H9 (cell line): ENCODE measurements at regions not wholly inside any gene's neighbourhood (a gene's known extent, or its start where the extent isn't known, plus 50 kb on each side); places are given as distances from the start of the nearest gene placed in this dataset.

ENCODE experiments used
- DNase-seq: peaks from one replicate; pipeline ENCODE4 v3.0.0-alpha.2; 2017
- H2AFZ ChIP-seq: one replicate; pipeline ENCODE4 v1.6.1; 2013; ENCODE audit warnings: mild to moderate bottlenecking, low read length, control low read depth, moderate library complexity
- H2AK5ac ChIP-seq: 2 replicates; pipeline ENCODE4 v1.6.1; 2013; ENCODE audit warnings: low read length, control low read depth, mixed read lengths; ENCODE audit not compliant: insufficient read length
- H2BK120ac ChIP-seq: one replicate; pipeline ENCODE4 v1.6.1; 2013; ENCODE audit warnings: low read depth, mild to moderate bottlenecking, low read length, control low read depth, inconsistent platforms; ENCODE audit not compliant: poor library complexity, severe bottlenecking
- H2BK12ac ChIP-seq: 2 replicates; pipeline ENCODE4 v1.6.1; 2013; ENCODE audit warnings: low read length, control low read depth, mixed read lengths, low read depth; ENCODE audit not compliant: insufficient read length
- H2BK15ac ChIP-seq: 2 replicates; pipeline ENCODE4 v1.6.1; 2013; ENCODE audit warnings: low read depth, low read length, control low read depth
- H2BK20ac ChIP-seq: one replicate; pipeline ENCODE4 v1.6.1; 2013; ENCODE audit warnings: low read depth, mild to moderate bottlenecking, low read length, control low read depth, inconsistent platforms; ENCODE audit not compliant: poor library complexity, severe bottlenecking
- H2BK5ac ChIP-seq: 2 replicates; pipeline ENCODE4 v1.6.1; 2013; ENCODE audit warnings: low read length, control low read depth, mixed read lengths; ENCODE audit not compliant: insufficient read length
- H3K14ac ChIP-seq: 2 replicates; pipeline ENCODE4 v1.6.1; 2013; ENCODE audit warnings: low read length, control low read depth; ENCODE audit not compliant: insufficient read depth
- H3K18ac ChIP-seq: 2 replicates; pipeline ENCODE4 v1.6.1; 2013; ENCODE audit warnings: low read depth, mild to moderate bottlenecking, mixed read lengths, low read length, control low read depth; ENCODE audit not compliant: insufficient read length
- H3K23ac ChIP-seq: 2 replicates; pipeline ENCODE4 v1.6.1; 2013; ENCODE audit warnings: low read length, control low read depth, mixed read lengths, low read depth; ENCODE audit not compliant: insufficient read length
- H3K23me2 ChIP-seq: 2 replicates; pipeline ENCODE4 v1.6.1; 2013; ENCODE audit warnings: low read depth, mild to moderate bottlenecking, mixed read lengths, low read length, control low read depth; ENCODE audit not compliant: insufficient read length, poor library complexity, severe bottlenecking
- H3K27ac ChIP-seq: 2 replicates; pipeline ENCODE4 v1.5.1; 2013; ENCODE audit warnings: low read length, control low read depth, mixed read lengths, low read depth; ENCODE audit not compliant: insufficient read length
- H3K27me3 ChIP-seq: 2 replicates; pipeline ENCODE4 v1.6.1; 2013; ENCODE audit warnings: low read length, control low read depth, inconsistent platforms; ENCODE audit not compliant: insufficient read depth
- H3K4ac ChIP-seq: 2 replicates; pipeline ENCODE4 v1.6.1; 2013; ENCODE audit warnings: low read depth, mild to moderate bottlenecking, control low read depth, inconsistent platforms, low read length, moderate library complexity
- H3K4me1 ChIP-seq: 2 replicates; pipeline ENCODE4 v1.6.1; 2013; ENCODE audit warnings: low read length, control low read depth, inconsistent platforms; ENCODE audit not compliant: insufficient read depth
- H3K4me2 ChIP-seq: 2 replicates; pipeline ENCODE4 v1.6.1; 2013; ENCODE audit warnings: low read length, control low read depth, mixed read lengths; ENCODE audit not compliant: insufficient read length, insufficient read depth
- H3K56ac ChIP-seq: 2 replicates; pipeline ENCODE4 v1.6.1; 2013; ENCODE audit warnings: low read depth, mild to moderate bottlenecking, mixed read lengths, low read length, control low read depth; ENCODE audit not compliant: insufficient read length
- H3K79me1 ChIP-seq: 2 replicates; pipeline ENCODE4 v1.6.1; 2013; ENCODE audit warnings: low read depth, mild to moderate bottlenecking, moderate library complexity, low read length, control low read depth, inconsistent platforms; ENCODE audit not compliant: insufficient read depth, poor library complexity, severe bottlenecking
- H3K79me2 ChIP-seq: 2 replicates; pipeline ENCODE4 v1.6.1; 2013; ENCODE audit warnings: low read length, control low read depth, inconsistent platforms; ENCODE audit not compliant: insufficient read depth
- H3K9ac ChIP-seq: 2 replicates; pipeline ENCODE4 v1.6.1; 2013; ENCODE audit warnings: low read length, control low read depth, mixed read lengths; ENCODE audit not compliant: insufficient read length; ENCODE audit errors: extremely low read depth
- H3K9me3 ChIP-seq: one replicate; pipeline ENCODE4 v1.6.1; 2013; ENCODE audit warnings: low read depth, low read length, inconsistent platforms; ENCODE audit not compliant: control insufficient read depth
- H3T11ph ChIP-seq: one replicate; pipeline ENCODE4 v1.6.1; 2013; ENCODE audit warnings: mild to moderate bottlenecking, low read length, control low read depth, inconsistent platforms
- H4K20me1 ChIP-seq: one replicate; pipeline ENCODE4 v1.6.1; 2013; ENCODE audit not compliant: control insufficient read depth, insufficient read length, insufficient read depth
- H4K5ac ChIP-seq: 2 replicates; pipeline ENCODE4 v1.6.1; 2013; ENCODE audit warnings: low read depth, mild to moderate bottlenecking, mixed read lengths, low read length, control low read depth; ENCODE audit not compliant: insufficient read length
- H4K8ac ChIP-seq: replicated peaks from 2 replicates; pipeline ENCODE4 v1.6.1; 2013; ENCODE audit warnings: low read length, control low read depth, mixed read lengths, low read depth; ENCODE audit not compliant: insufficient read length
- H4K91ac ChIP-seq: 2 replicates; pipeline ENCODE4 v1.6.1; 2013; ENCODE audit warnings: low read depth, mild to moderate bottlenecking, moderate library complexity, mixed read lengths, low read length, control low read depth; ENCODE audit not compliant: insufficient read length
- H3K27ac Mint-ChIP-seq, 3 experiments: 2 replicates in 2 of 3; 3 replicates in 1 of 3; pipeline ENCODE4 v1.8.0; 2020 to 2021; ENCODE audit warnings: mixed read lengths in 3 of 3, mild to moderate bottlenecking in 1 of 3, moderate library complexity in 1 of 3
- H3K27me3 Mint-ChIP-seq: 2 replicates; pipeline ENCODE4 v1.8.0; 2021; ENCODE audit warnings: low read depth, mild to moderate bottlenecking, moderate library complexity, mixed read lengths
- H3K36me3 Mint-ChIP-seq, 3 experiments: 2 replicates in 2 of 3; 3 replicates in 1 of 3; pipeline ENCODE4 v1.8.0; 2020 to 2021; ENCODE audit warnings: low read depth in 3 of 3, mixed read lengths in 3 of 3; ENCODE audit not compliant: insufficient read depth in 1 of 3
- H3K4me1 Mint-ChIP-seq, 2 experiments: 2 replicates each; pipeline ENCODE4 v1.8.0; 2020; ENCODE audit warnings: mixed read lengths in 2 of 2
- H3K4me3 Mint-ChIP-seq, 2 experiments: 2 replicates in 1 of 2; 3 replicates in 1 of 2; pipeline ENCODE4 v1.8.0; 2020 to 2021; ENCODE audit warnings: mild to moderate bottlenecking in 2 of 2, mixed read lengths in 2 of 2, moderate library complexity in 1 of 2
- H3K9me3 Mint-ChIP-seq, 2 experiments: 2 replicates in 1 of 2; 3 replicates in 1 of 2; pipeline ENCODE4 v1.8.0; 2020; ENCODE audit warnings: mild to moderate bottlenecking in 2 of 2, mixed read lengths in 2 of 2, moderate library complexity in 1 of 2
- CTCF ChIP-seq: fragments of 200-600 bp; sonication (generic); conservative IDR thresholded peaks from 3 replicates; pipeline ENCODE4 v1.8.0; 2021; ENCODE audit warnings: antibody characterized with exemption, mild to moderate bottlenecking
- WGBS: extraction: QIAGEN DNeasy Blood & Tissue Kit; methylation state at CpG from one replicate; pipeline ENCODE4 v1.1.7; 2013; ENCODE audit warnings: missing lambda C conversion rate, low lambda C conversion rate, mixed read lengths; ENCODE audit not compliant: insufficient read length; ENCODE audit errors: extremely low coverage; 5-methylcytosine and 5-hydroxymethylcytosine counted together

- Histone ChIP-seq H4K20me1 (no peaks in the 10 kb centered on the region), H2BK12ac (no peak overlapping the region), H3K4ac (no peak overlapping the region), H3K23me2 (no peaks in the 10 kb centered on the region), H2BK120ac (no peak overlapping the region), H3K4me1 (no peaks in the 10 kb centered on the region), H3K4me2 (no peak overlapping the region), H3T11ph (no peak overlapping the region), H3K9me3 (no peaks in the 10 kb centered on the region), H2AK5ac (no peak overlapping the region), H4K5ac (no peak overlapping the region), H4K8ac (no peak overlapping the region), H3K79me1 (no peaks in the 10 kb centered on the region), H3K23ac (no peak overlapping the region), H3K56ac (no peak overlapping the region), H2AFZ (no peak overlapping the region), H4K91ac (no peak overlapping the region), H3K27me3 (peaks cover 5% of the 10 kb centered on the region; the same call in 1 of the 2 replicates), H3K79me2 (no peaks in the 10 kb centered on the region), H3K18ac (no peak overlapping the region), H2BK15ac (no peak overlapping the region), H3K9ac (no peak overlapping the region), H3K14ac (no peak overlapping the region), H3K27ac (no peak overlapping the region), H2BK20ac (no peak overlapping the region), H2BK5ac (no peak overlapping the region)
- no peak overlapping the region for H3K4me3 Mint-ChIP-seq
- no peak for DNase-seq
- peaks cover 3 to 24% (median 8%) of the 10 kb centered on the region in 3 experiments; a peak in 6 of 7 replicates for H3K36me3 Mint-ChIP-seq
- no peak for TF ChIP-seq CTCF
- peaks cover 20 to 22% of the 10 kb centered on the region in 2 experiments for H3K9me3 Mint-ChIP-seq
- no peak overlapping the region; a peak in 1 of 7 replicates for H3K27ac Mint-ChIP-seq
- H3K4me1 Mint-ChIP-seq, result no peaks in the 10 kb centered on the region
- peaks cover 56% of the 10 kb centered on the region for H3K27me3 Mint-ChIP-seq
- WGBS, result no CpG with 5 or more reads among the region's 5 CpGs
Measured at GRCh38 chr17:33447090-33447489, 154.0 kb upstream of the ASIC2 start.
